ENCODE measurements at regions not wholly inside any gene's neighbourhood (a gene's known extent, or its start where the extent isn't known, plus 50 kb on each side); places are given as distances from the start of the nearest gene placed in this dataset.
A peak's percentile ranks its signal among the peaks of the same experiment; 100 is the strongest.

- Histone ChIP-seq H3K27ac (ENCODE audit: insufficient read depth in 1 of 2, low read depth in 1 of 2, low read length in 2 of 2, poor library complexity in 1 of 2, severe bottlenecking in 2 of 2) (no peak overlapping the region), H3K4me3 (ENCODE audit: control insufficient read depth in 1 of 7, extremely low read depth in 1 of 7, insufficient read depth in 4 of 7, low read depth in 2 of 7, low read length in 6 of 7) (peak overlapping the region; percentile 17 to 80 (median 54)), H3K27me3 (replicated peaks in 2 of 5; ENCODE audit: control insufficient read depth in 4 of 5, insufficient read depth in 5 of 5, low read length in 4 of 5) (no peaks in the 10 kb centered on the region), H3K36me3 (ENCODE audit: control insufficient read depth in 4 of 4, insufficient read depth in 4 of 4, low read length in 3 of 4) (no peaks in the 10 kb centered on the region), H3K9me3 (ENCODE audit: control extremely low read depth in 1 of 5, control insufficient read depth in 4 of 5, insufficient read depth in 2 of 5, low read depth in 1 of 5, low read length in 4 of 5) (no peaks in the 10 kb centered on the region), H3K4me1 (ENCODE audit: control extremely low read depth in 1 of 4, control insufficient read depth in 4 of 4, insufficient read depth in 4 of 4, low read length in 3 of 4) (peaks cover 5 to 16% (median 9%) of the 10 kb centered on the region in 4 experiments)
- WGBS (ENCODE audit: insufficient coverage): 49% methylated on average over 42 of the region's 50 CpGs
- peak; percentile 59 to 85 (median 80) for DNase-seq
- ChIA-PET CTCF (no interaction called here), POLR2A (no interaction called here)
These were observed 101.4 kb upstream of the RAB6C start for GRCh38 chr2:129877795-129878775.

- Histone ChIP-seq H3K9me3 (ENCODE audit: control extremely low read depth in 1 of 5, control insufficient read depth in 4 of 5, insufficient read depth in 2 of 5, low read depth in 1 of 5, low read length in 4 of 5) (no peaks in the 10 kb centered on the region), H3K27ac (ENCODE audit: insufficient read depth in 1 of 2, low read depth in 1 of 2, low read length in 2 of 2, poor library complexity in 1 of 2, severe bottlenecking in 2 of 2) (no peak overlapping the region), H3K4me1 (ENCODE audit: control extremely low read depth in 1 of 4, control insufficient read depth in 4 of 4, insufficient read depth in 4 of 4, low read length in 3 of 4) (peaks cover 5 to 16% (median 9%) of the 10 kb centered on the region in 4 experiments), H3K4me3 (ENCODE audit: control insufficient read depth in 1 of 7, extremely low read depth in 1 of 7, insufficient read depth in 4 of 7, low read depth in 2 of 7, low read length in 6 of 7) (no peak overlapping the region), H3K36me3 (ENCODE audit: control insufficient read depth in 4 of 4, insufficient read depth in 4 of 4, low read length in 3 of 4) (no peaks in the 10 kb centered on the region), H3K27me3 (replicated peaks in 2 of 5; ENCODE audit: control insufficient read depth in 4 of 5, insufficient read depth in 5 of 5, low read length in 4 of 5) (no peaks in the 10 kb centered on the region)
- DNase-seq: no peak
- POLR2A ChIA-PET: no interaction called here
- WGBS (ENCODE audit: insufficient coverage): 99% methylated on average over 7 of the region's 9 CpGs
- CTCF ChIA-PET: no interaction called here
These were observed 99.8 kb upstream of the RAB6C start for GRCh38 chr2:129879614-129880180.

GRCh38 chr2:129880309-129880708, 99.2 kb upstream of the RAB6C start:
- no peaks in the 10 kb centered on the region for H3K27me3 ChIP-seq (replicated peaks in 2 of 5; ENCODE audit: control insufficient read depth in 4 of 5, insufficient read depth in 5 of 5, low read length in 4 of 5)
- H3K36me3 ChIP-seq (ENCODE audit: control insufficient read depth in 4 of 4, insufficient read depth in 4 of 4, low read length in 3 of 4): no peaks in the 10 kb centered on the region
- DNase-seq: no peak
- H3K4me1 ChIP-seq (ENCODE audit: control extremely low read depth in 1 of 4, control insufficient read depth in 4 of 4, insufficient read depth in 4 of 4, low read length in 3 of 4): peaks cover 5 to 16% (median 9%) of the 10 kb centered on the region in 4 experiments
- POLR2A ChIA-PET: interaction anchor here (0.6 kb wide), 1 partner anchor 514 kb away, joined by 3 read pairs; no protein-coding TSS in a partner anchor
- H3K4me3 ChIP-seq (ENCODE audit: control insufficient read depth in 1 of 7, extremely low read depth in 1 of 7, insufficient read depth in 4 of 7, low read depth in 2 of 7, low read length in 6 of 7): no peak overlapping the region
- 98% methylated on average over 5 of the region's 5 CpGs for WGBS (ENCODE audit: insufficient coverage)
- H3K9me3 ChIP-seq (ENCODE audit: control extremely low read depth in 1 of 5, control insufficient read depth in 4 of 5, insufficient read depth in 2 of 5, low read depth in 1 of 5, low read length in 4 of 5): no peaks in the 10 kb centered on the region
- H3K27ac ChIP-seq (ENCODE audit: insufficient read depth in 1 of 2, low read depth in 1 of 2, low read length in 2 of 2, poor library complexity in 1 of 2, severe bottlenecking in 2 of 2): no peak overlapping the region
- CTCF ChIA-PET: interaction anchor here (0.6 kb wide), 1 partner anchor 8 kb away, joined by 3 read pairs; no protein-coding TSS in a partner anchor

DNA sequence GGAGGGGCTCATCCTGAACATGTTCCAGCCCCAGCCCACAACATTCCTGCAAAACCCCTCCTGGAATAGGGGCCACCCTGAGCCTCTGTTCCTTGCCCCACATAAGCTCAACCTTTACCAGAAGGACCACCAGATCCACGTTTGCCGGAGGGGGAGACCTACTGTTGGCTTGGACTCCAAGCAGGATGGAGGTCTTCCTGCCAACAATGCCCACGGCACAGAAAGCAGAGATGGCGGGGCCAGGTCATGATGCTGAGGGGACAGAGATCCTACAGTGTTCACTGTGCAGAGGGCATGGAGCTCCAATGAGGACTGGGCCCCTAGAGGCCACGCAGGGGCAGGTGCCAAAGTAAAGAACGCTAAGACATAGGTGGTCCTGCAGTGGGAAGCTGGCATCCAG, 98.5 kb upstream of the RAB6C start:
- Histone ChIP-seq H3K27ac (ENCODE audit: insufficient read depth in 1 of 2, low read depth in 1 of 2, low read length in 2 of 2, poor library complexity in 1 of 2, severe bottlenecking in 2 of 2) (no peak overlapping the region), H3K9me3 (ENCODE audit: control extremely low read depth in 1 of 5, control insufficient read depth in 4 of 5, insufficient read depth in 2 of 5, low read depth in 1 of 5, low read length in 4 of 5) (no peaks in the 10 kb centered on the region), H3K4me1 (ENCODE audit: control extremely low read depth in 1 of 4, control insufficient read depth in 4 of 4, insufficient read depth in 4 of 4, low read length in 3 of 4) (peaks cover 5 to 16% (median 9%) of the 10 kb centered on the region in 4 experiments), H3K27me3 (replicated peaks in 2 of 5; ENCODE audit: control insufficient read depth in 4 of 5, insufficient read depth in 5 of 5, low read length in 4 of 5) (no peaks in the 10 kb centered on the region), H3K4me3 (ENCODE audit: control insufficient read depth in 1 of 7, extremely low read depth in 1 of 7, insufficient read depth in 4 of 7, low read depth in 2 of 7, low read length in 6 of 7) (no peak overlapping the region), H3K36me3 (ENCODE audit: control insufficient read depth in 4 of 4, insufficient read depth in 4 of 4, low read length in 3 of 4) (no peaks in the 10 kb centered on the region)
- CTCF ChIA-PET: no interaction called here
- 95% methylated on average over 6 of the region's 6 CpGs for WGBS (ENCODE audit: insufficient coverage)
- POLR2A ChIA-PET: interaction anchor here (0.6 kb wide), 1 partner anchor 514 kb away, joined by 3 read pairs; no protein-coding TSS in a partner anchor
- no peak for DNase-seq

GRCh38 chr2:129881786-129882396, 97.6 kb upstream of the RAB6C start:
- POLR2A ChIA-PET: no interaction called here
- no peak for DNase-seq
- no peaks in the 10 kb centered on the region for H3K36me3 ChIP-seq (ENCODE audit: control insufficient read depth in 4 of 4, insufficient read depth in 4 of 4, low read length in 3 of 4)
- no peaks in the 10 kb centered on the region for H3K27me3 ChIP-seq (replicated peaks in 2 of 5; ENCODE audit: control insufficient read depth in 4 of 5, insufficient read depth in 5 of 5, low read length in 4 of 5)
- 100% methylated on average over 4 of the region's 4 CpGs for WGBS (ENCODE audit: insufficient coverage)
- CTCF ChIA-PET: interaction anchor here (0.9 kb wide), 1 partner anchor 11 kb away, joined by 3 read pairs; no protein-coding TSS in a partner anchor
- peaks cover 3 to 10% (median 5%) of the 10 kb centered on the region in 4 experiments for H3K4me1 ChIP-seq (ENCODE audit: control extremely low read depth in 1 of 4, control insufficient read depth in 4 of 4, insufficient read depth in 4 of 4, low read length in 3 of 4)
- H3K4me3 ChIP-seq (ENCODE audit: control insufficient read depth in 1 of 7, extremely low read depth in 1 of 7, insufficient read depth in 4 of 7, low read depth in 2 of 7, low read length in 6 of 7): no peak overlapping the region
- no peaks in the 10 kb centered on the region for H3K9me3 ChIP-seq (ENCODE audit: control extremely low read depth in 1 of 5, control insufficient read depth in 4 of 5, insufficient read depth in 2 of 5, low read depth in 1 of 5, low read length in 4 of 5)
- no peak overlapping the region for H3K27ac ChIP-seq (ENCODE audit: insufficient read depth in 1 of 2, low read depth in 1 of 2, low read length in 2 of 2, poor library complexity in 1 of 2, severe bottlenecking in 2 of 2)

DNA sequence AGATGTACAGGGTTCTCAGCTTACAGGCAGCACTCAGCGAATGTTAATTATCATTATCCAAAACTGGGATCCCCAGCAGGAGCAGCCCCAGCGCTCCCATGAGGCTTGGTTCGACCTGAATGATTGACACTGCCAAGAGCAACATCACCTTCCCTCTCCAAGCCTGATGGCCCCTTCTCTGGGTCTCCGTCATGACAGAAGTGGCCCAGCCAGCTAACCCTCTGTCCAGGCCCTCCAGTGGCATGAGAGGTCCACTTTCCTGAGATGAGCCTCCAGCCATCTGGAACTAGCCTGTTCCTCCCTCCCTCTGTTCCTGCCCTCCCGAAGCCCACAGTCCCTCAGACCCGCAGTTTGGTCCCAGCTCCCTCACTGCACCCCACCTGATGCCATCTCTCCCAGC, 97.0 kb upstream of the RAB6C start:
- no peak overlapping the region for H3K4me3 ChIP-seq (ENCODE audit: control insufficient read depth in 1 of 7, extremely low read depth in 1 of 7, insufficient read depth in 4 of 7, low read depth in 2 of 7, low read length in 6 of 7)
- no peaks in the 10 kb centered on the region for H3K27me3 ChIP-seq (replicated peaks in 2 of 5; ENCODE audit: control insufficient read depth in 4 of 5, insufficient read depth in 5 of 5, low read length in 4 of 5)
- CTCF ChIA-PET: interaction anchor here (0.9 kb wide), 1 partner anchor 12 kb away, joined by 3 read pairs; no protein-coding TSS in a partner anchor
- peaks cover 0 to 7% (median 2%) of the 10 kb centered on the region in 4 experiments for H3K4me1 ChIP-seq (ENCODE audit: control extremely low read depth in 1 of 4, control insufficient read depth in 4 of 4, insufficient read depth in 4 of 4, low read length in 3 of 4)
- no peaks in the 10 kb centered on the region for H3K9me3 ChIP-seq (ENCODE audit: control extremely low read depth in 1 of 5, control insufficient read depth in 4 of 5, insufficient read depth in 2 of 5, low read depth in 1 of 5, low read length in 4 of 5)
- DNase-seq: no peak
- H3K27ac ChIP-seq (ENCODE audit: insufficient read depth in 1 of 2, low read depth in 1 of 2, low read length in 2 of 2, poor library complexity in 1 of 2, severe bottlenecking in 2 of 2): no peak overlapping the region
- 100% methylated on average over 6 of the region's 6 CpGs for WGBS (ENCODE audit: insufficient coverage)
- POLR2A ChIA-PET: interaction anchor here (0.6 kb wide), 1 partner anchor 1118 kb away, joined by 3 read pairs; no protein-coding TSS in a partner anchor
- H3K36me3 ChIP-seq (ENCODE audit: control insufficient read depth in 4 of 4, insufficient read depth in 4 of 4, low read length in 3 of 4): no peaks in the 10 kb centered on the region
